H4 (cell line): ENCODE measurements at regions not wholly inside any gene's neighbourhood (a gene's known extent, or its start where the extent isn't known, plus 50 kb on each side); places are given as distances from the start of the nearest gene placed in this dataset.

Source experiments
- DNase-seq: peaks from one replicate; pipeline ENCODE4 v3.0.0-alpha.2; 2015; ENCODE audit warnings: low spot score

- DNase-seq: no peak
Measured at GRCh38 chr21:17979763-17980162, 160.6 kb upstream of the C21orf91 start.

DNA sequence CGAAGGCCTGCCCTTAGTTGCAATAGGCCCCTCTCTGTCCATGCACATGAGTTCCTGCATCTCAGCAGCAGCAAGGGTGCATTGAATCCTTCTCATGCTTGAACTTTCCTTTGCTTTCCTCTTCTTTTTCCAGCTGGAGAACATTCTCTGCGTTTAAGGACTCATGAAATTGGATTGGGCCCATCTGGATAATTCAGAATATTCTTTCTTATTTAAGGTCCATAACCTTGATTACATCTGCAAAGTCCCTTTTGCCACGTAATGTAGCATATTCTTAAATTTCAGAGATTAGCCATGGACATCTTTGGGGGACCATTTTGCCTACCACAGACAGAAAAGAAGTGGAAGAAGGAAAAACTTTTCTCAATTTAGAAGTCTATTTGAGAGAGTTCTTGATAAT lies 159.7 kb upstream of the C21orf91 start:
- DNase-seq: no peak

DNA sequence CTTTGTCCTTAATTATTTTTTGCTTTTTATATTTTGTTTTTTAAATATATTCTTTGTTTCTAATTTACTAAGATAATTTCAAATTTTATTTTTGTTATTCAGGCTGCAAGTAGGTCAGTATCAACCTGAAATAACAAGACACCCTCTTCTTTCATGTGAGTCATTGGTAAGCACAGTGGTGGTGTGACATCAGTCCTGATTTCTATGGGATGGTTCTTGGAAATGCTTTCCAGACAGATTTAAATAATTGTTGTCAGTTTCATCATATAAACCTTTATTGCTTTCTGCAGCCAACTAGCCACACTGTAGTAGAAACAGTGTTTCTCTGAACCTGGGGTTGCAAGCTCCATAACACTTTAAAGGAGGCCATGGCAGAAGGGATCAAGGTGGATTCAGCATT lies 157.5 kb upstream of the C21orf91 start:
- no peak for DNase-seq

GRCh38 chr21:17976139-17976538 lies 157.0 kb upstream of the C21orf91 start:
- no peak for DNase-seq

- DNase-seq: no peak
Measured at GRCh38 chr21:17967319-17967718, 148.2 kb upstream of the C21orf91 start.

DNA sequence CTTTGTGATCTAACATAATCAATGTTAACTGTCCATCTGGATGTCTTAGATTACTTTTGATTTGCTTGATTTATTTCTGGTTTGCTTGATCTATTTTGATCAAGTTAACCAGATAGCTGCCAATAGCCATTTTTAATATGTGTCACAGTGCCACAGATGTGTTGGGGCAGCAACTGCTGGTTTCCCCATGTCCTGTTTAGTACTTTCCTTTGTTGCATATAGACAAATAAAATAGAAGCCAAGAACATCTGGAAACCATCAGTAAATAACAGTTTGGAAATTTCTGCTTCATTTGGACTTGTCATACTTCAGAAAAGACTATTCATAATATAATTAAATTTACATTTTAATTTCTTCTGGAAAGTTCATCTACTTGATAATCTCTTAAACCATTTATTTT lies 145.6 kb upstream of the C21orf91 start:
- no peak for DNase-seq

DNA sequence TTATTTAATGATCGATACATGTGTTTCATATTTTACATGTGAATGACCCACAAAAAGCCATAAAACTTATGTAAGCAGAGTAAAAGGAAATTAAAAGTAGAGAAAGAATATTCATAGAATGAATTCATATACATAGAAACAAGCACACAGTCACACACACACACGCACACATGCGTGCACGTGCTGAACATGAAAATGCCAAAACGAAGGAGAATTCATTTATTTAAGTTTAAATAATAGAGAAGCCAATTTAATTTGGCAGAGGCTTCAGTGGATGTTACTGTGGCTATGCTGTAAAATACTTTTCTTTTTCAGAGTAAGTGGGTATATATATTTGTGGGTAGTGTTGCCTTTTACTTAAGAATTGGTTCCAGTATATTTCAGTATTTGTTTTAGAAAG lies 145.0 kb upstream of the C21orf91 start:
- no peak for DNase-seq

GRCh38 chr21:17950591-17950990 lies 131.4 kb upstream of the C21orf91 start:
- no peak for DNase-seq

DNA sequence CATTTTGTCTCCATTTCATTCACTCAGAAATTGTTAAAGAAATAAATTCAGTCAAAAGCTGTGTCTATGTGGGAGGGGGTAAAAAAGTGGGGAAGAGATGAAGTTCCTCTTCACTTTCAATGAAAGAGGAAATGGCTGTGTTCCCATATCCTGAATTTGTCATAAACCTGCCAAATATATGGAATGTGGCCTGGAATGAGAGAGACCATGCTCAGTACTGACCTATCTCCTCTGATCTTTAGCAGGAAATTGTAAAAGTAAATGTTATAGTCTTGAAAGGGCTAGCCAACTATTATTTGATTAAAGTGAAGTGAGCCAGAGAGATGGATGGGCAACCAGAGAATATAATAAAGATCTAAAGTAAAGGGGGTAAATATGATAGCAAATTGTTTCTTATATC lies 130.3 kb upstream of the C21orf91 start:
- DNase-seq: no peak

DNA sequence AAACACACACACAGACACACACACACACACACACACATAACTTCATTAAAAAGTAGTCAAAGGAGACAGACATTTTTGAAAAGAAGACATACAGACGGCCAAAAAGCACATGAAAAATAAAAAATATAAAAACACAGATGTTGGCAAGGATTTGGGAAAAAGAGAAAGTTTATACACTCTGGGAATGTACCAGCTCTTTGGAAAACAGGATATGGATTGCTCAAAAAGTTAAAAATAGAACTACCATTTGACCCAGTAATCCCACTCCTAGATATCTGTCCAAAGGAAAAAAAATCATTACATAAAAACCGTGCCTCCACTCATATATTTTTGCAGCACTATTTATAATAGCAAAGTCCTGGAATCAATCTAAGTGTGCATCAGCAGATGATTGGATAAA lies 128.4 kb upstream of the C21orf91 start:
- no peak for DNase-seq

- peak; percentile 75 for DNase-seq
Measured at GRCh38 chr21:17931080-17931479, 111.9 kb upstream of the C21orf91 start.

- DNase-seq: no peak
Measured at GRCh38 chr21:17930093-17930492, 110.9 kb upstream of the C21orf91 start.

- DNase-seq: no peak
Measured at GRCh38 chr21:17929510-17929909, 110.4 kb upstream of the C21orf91 start.

DNA sequence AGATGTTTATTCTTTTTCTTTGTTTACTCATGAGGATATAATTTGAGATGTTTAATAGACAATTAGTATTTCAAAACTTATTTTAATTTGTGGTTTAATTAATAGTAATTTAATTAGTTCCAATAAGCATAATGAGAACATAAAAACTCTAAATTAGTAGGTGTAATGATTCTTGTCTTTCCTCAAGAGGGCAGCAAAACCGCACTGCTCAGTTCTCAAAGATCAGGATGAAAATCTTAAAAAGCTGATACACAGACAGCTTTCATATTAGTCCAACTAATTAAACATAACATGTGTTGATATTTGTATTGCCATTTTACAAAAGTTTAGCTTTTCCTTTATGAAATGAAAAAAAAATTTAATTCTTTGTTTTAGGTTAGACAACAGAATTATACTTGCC lies 106.7 kb upstream of the C21orf91 start:
- DNase-seq: peak; percentile 28

- DNase-seq: peak; percentile 78
Measured at GRCh38 chr21:17925000-17925610, 105.9 kb upstream of the C21orf91 start.

DNA sequence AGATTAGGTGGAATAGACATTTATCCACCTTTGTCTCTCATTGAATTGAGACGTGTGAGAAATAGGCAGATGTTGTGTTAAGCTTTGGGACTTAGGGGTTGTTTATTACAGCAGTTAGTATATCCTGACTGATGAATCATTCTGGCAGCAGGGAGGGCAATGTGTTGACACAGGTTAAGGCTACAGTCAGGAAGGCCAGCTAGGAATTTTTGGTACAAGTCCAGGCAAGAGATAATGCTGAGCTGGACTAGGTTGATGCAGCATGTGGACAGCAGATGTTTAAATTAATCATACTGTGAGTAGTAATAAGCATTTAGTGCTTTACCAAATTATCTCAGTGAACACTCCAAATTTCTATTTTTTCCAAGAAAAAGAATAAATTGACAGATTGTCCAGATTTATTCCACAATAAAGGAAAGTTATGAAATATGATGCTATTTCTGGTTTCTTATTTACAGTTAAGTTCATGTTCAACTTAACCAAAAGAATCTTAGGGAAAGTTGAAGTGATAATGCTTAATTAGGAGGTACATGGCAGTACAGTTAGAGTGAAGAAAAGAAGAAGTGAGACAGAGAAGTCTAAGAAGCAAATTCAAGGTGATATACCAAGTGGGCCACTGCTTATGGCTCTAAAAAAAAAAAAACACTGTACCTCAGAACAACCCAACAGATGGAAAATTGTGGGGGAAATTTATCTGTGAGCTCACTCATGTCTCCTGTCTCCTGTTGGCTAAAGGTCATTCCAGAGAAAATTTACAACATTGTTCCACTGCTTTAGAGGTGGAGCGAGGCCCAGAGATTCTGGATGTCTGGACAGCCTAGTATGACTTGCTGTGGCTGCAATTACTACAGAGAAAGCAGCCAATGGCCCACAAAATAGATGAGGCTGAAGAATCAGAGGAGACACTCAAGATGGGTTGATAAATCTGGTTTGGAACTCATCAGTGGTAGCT lies 102.7 kb upstream of the C21orf91 start:
- DNase-seq: peak; percentile 80

DNA sequence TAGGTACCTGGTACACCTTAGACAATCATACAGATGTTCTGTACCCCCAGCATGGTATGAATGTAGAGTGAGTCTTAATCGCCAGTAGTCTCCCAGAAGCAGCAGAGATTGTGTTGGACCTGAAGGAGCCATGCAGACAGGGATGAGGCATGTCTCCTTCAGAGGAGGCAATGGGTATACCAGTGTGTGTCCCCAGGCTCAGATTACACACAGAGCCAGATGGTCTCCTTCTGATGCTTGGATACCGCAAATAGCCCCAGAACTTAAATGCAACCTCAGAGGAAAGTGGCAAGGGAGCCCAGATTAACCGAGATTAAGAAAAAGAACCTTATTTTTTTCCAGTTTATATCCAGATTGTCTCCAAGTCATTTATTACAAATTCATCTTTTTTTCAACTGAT lies 96.8 kb upstream of the C21orf91 start:
- no peak for DNase-seq

DNA sequence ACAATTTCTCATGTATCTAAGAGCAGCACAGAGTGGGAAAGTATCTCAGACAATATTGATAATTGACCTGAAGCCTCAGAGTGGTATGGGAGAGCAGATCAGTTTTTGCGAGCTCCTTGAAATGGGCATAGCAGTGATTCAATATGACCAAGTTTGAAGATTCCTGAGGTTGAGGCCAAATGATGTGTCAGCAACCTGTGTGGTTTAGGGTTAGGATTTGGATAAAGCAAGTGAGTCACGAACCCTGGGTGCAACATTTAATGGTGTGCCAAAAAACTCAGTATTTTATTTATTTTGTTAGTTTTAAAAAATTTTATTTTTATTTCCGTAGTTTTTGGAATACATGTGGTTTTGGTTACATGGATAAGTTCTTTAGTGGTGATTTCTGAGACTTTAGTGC lies 92.5 kb upstream of the C21orf91 start:
- DNase-seq: no peak

GRCh38 chr21:17903929-17904639 lies 84.9 kb upstream of the C21orf91 start:
- no peak for DNase-seq

DNA sequence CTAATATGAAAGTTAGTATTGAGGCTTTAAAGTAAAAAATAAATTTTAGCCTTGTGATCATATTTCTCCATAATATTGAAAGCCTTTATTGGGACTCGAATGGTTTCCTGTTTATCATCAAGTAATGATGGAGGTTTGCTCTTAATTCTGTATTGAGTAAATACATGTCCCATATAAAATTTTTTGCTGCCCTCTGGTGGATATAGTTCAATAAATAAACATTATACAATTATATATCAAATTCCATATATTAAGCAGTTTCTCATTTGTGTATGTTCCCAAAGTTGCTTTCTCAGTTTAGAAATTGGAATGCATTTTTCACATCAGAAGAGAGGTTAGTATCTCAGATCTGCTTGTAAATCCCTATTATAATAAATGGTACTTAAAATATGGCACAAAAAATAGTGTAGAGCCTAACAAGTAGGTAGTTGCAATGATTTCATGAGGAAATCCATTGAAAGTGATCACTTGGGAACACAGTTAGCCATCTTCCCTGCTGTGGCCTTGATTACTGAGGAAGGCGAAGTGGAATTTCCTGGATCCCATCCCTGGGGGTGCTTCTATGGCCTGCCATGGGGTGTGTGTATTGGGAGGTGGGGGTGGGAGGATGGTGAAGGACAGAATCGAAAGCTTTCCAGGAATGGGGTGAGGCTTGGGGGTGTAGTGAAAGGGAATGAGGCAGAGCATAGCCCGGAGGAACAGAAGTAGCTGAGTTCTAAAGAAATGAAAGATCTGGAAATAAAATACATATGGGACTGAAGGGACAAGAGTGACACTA lies 84.1 kb upstream of the C21orf91 start:
- DNase-seq: peak; percentile 47

GRCh38 chr21:17901458-17902079 lies 82.4 kb upstream of the C21orf91 start:
- no peak for DNase-seq
